ENCODE measurements at regions not wholly inside any gene's neighbourhood (a gene's known extent, or its start where the extent isn't known, plus 50 kb on each side); places are given as distances from the start of the nearest gene placed in this dataset.
"Not testable (repeated sequence)": the region's sequence is repeated elsewhere in the genome, so short reads cannot be mapped to it uniquely, and the experiment has no call there.

DNA sequence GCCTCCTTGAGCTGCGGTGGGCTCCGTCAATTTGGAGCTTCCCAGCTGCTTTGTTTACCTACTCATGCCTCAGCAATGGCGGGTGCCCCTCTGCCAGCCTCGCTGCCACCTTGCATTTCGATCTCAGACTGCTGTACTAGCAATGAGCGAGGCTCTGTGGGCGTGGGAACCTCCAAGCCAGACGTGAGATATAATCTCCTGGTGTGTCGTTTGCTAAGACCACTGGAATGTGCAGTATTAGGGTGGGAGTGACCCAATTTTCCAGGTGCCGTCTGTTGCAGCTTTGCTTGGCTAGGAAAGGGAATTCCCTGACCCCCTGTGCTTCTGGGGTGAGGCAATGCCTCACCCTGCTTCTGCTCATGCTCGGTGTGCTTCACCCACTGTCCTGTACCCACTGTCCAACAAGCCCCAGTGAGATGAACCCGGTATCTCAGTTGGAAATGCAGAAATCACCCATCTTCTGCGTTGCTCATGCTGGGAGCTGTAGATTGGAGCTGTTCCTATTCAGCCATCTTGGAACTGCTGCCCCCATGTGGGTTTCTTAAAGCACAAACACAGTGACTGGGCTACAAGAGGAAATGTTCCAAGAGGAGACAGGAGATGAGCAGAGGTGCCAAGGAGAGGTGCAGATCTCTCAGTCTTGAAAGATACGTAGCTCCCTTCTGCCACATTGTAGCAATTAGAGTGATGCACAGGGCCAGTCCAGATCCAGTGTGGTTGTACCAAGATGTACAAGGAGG is 193.0 kb upstream of the IGFBP7 start:
- DNase-seq, result no peak

GRCh38 chr4:57300300-57300699 is 190.1 kb upstream of the IGFBP7 start:
- DNase-seq, result not testable (repeated sequence)

DNA sequence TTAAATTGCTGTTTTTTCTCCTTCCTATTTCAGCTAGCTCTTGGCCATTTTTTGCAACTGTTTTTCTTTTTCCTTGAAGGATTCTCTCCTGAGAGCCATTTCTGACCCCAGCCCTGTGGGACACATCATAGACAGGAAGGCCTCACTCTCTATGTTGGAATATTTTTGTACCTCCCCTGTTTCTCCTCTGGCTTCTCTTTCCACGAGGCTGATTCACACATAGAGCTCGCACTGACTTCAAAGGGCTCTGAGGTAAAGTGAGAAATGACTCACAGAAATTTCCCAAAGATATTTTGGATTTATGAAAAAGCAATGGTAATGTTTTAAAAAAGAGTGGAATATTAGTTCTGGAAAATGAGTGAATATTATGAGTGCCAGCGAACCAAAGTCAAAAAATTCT is 181.7 kb upstream of the IGFBP7 start:
- DNase-seq, result no peak

DNA sequence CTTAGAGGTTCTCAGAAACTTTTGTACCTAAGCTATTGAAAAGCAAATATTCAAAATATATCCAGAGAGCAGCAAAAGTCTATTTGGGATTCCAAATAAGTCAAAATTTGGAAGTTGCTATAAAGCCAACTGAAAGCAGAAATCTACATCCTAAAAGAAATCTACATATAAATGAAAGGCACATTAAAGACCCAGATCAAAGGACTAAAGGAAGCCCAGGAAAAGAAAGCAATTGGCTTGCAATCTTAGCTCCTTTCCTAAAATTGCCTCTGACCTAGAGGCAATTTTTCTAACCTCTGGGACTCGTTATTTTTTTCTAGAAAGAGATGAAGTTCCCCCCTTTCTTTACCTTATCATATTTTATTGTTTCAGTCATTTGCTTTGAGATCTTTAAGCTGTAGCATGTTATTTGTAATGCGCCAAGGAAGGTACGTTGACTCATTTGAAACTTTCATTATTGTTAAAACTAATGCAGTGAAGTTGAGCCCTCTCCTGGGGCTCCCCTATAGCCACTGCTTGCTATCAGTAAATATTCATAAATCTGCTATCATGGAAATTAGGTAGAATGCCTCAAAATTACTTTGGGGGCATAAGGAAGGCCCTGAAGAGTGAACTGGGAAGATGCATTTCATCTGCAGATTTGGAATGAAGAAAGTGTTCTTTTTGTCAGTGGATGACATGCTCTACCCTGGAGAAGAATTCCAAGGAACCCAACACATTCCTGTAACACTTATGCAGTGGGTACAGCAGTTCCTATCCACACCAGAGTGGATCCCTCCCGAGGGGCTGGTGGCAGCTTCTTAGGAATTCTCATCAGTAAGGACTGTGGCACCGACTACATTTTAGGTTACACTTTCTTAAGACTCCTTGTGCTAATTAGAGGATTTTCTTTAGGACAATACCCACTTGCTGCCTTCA is 177.8 kb upstream of the IGFBP7 start:
- no peak for DNase-seq

DNA sequence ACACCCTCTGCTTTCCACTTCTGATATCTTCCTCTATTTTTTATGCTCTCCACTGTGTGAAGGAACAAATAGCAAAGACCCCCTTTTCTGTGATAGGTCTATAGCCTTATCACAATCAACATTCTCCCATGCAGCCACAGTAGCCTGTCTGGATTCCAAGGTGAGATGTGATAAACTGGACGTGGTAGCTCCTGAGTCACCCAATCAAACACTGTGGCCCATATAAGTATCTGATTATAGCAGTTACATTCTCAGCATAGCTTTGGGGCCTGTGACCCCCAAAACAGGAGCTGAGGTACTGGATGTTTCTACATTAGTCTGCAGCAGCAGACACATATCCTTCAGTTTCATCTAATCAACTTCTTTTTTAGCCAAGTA is 172.7 kb upstream of the IGFBP7 start:
- DNase-seq, result no peak

- DNase-seq, result no peak
Measured at GRCh38 chr4:57280481-57280880, 170.3 kb upstream of the IGFBP7 start.

DNA sequence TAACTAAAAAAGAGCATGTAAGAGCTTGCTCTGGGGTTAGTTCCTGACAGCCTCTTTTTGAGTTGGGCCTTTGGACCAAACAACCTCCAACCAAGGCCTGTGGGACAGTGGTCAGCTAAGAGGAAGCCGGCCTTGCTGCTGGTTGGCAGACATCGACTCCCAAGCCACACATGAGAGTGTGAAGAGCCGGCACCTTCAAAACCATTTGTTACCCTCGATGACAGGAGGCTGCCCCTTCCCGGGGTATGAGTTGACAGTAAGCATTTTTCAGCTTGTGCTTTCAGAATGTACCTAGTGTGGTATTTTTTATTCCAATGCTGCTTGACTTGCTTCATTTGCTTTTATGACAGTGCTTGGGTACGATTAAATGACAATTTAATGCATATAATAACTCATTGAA is 168.6 kb upstream of the IGFBP7 start:
- DNase-seq, result no peak

DNA sequence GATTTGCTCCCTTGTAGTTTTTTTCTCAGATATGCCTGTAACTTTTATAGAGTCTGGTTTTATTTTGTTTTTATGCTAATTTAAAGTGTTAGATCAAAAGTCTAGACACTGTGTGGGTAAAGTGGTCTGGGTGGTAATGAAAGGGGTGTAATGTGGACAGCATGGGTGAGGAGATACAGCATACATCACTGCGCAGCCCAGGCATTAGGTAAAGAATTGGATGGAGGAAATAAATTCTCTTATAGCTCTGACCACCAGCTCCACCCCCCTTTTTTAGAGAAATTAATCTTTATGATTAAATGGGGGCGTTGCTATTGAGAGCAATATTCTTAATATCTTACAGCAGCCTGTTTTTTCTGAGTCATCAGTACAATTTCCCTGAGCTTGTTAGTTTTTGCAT is 163.9 kb upstream of the IGFBP7 start:
- DNase-seq, result no peak

DNA sequence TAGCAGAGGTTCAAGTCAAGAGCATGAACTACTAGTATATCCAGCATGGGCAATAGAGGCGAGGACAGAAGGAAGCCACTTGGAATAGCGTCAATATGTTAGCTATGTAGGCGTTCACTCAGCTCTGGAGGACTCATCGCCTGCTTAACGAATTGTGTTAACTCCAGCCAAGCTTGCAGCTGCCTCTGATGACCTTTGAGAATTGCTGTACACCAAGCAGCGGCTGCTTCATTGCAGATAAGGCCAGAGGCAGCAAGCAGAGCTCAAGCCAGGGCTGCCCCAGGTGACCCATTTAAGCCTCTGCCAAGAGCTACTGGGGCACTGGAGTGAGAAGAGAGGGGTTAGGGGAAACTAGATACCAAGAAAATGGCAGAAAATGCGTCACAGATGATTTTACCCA is 160.2 kb upstream of the IGFBP7 start:
- no peak for DNase-seq

- DNase-seq, result no peak
Measured at GRCh38 chr4:57265831-57266582, 155.8 kb upstream of the IGFBP7 start.

- DNase-seq, result no peak
Measured at GRCh38 chr4:57254754-57255153, 144.6 kb upstream of the IGFBP7 start.

GRCh38 chr4:57249083-57249482 is 138.9 kb upstream of the IGFBP7 start:
- DNase-seq, result no peak

GRCh38 chr4:57243076-57243475 is 132.9 kb upstream of the IGFBP7 start:
- DNase-seq, result no peak

DNA sequence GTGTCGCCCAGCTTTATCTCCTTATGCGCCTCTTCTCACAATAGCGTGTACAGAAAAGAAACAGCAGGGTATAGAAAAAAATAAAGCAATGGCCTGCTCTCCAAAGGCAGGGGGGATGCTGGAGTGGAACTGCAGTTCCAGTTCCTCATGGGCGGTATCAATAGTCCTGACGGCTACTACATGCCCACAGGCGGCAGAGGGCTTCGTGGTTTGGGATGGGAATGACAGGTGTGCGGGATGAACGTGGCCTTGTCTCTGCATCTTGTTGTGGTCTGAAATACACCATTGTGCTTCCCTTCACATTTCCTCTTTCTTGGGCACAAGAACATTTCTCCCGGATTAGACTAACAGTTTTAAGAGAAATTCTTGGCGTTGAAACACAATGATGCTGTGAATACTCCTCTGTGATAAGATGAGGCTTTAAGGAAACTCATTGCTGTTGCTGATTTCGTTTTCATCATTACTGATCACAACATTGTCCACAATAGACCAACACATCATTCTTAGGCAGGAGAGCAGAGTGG is 124.1 kb upstream of the IGFBP7 start:
- DNase-seq, result no peak

DNA sequence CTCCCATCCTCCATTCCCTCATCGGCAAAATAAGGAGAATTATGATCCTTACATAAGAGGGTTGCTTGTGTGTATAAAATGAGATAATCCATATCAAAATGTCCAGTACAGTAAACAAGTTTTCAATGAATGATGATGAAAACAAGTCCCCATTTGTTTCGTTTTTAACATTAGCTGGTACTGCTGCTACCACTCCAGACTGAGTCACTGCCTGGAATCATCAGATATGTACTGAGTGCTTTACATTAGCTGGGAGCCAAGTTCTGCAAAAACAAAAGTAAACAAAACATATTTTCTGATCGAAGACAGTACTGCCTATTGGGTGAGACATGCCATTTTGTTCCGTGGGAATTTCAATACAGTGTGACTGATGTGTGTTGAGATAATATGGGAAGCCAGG is 123.2 kb upstream of the IGFBP7 start:
- no peak for DNase-seq

- no peak for DNase-seq
Measured at GRCh38 chr4:57231781-57232180, 121.6 kb upstream of the IGFBP7 start.

- DNase-seq, result no peak
Measured at GRCh38 chr4:57220734-57221133, 110.5 kb upstream of the IGFBP7 start.

GRCh38 chr4:57220172-57220571 is 110.0 kb upstream of the IGFBP7 start:
- no peak for DNase-seq

GRCh38 chr4:57219431-57219830 is 109.2 kb upstream of the IGFBP7 start:
- DNase-seq, result no peak

DNA sequence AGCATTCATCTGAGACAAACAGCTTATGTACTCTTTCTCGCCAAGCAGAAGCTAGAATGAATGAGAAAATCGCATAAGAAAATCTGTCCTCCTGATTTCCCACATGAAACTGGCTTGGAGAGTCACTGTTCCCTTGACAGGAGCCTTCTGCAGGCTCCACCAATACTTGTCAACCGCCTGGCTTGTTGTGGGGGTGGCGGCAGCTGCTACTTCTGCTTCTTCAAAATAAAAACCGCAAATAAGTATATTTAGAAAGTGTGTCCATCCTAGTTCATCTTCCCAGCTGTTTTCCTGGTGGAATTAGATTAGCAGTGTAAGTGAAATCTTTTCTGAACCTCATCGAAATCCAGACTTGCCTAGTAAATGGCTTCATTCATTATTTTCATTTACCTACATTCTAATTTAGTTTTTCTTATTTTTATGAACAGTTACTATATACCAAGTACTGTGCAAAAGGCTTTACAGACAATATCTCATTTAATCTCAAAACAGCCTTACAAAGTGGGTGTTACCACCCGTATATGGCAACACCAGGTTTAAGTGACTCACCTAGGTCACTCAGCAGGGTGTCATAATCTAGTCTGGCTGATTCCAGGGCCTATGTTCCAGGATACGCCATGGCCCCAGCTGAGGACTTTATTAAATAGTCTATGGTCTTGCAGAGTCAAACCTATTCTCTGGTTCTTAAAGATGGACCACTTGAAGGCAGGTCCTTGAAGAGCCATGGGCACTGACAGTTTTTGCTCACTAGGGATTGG is 104.6 kb upstream of the IGFBP7 start:
- DNase-seq, result no peak

DNA sequence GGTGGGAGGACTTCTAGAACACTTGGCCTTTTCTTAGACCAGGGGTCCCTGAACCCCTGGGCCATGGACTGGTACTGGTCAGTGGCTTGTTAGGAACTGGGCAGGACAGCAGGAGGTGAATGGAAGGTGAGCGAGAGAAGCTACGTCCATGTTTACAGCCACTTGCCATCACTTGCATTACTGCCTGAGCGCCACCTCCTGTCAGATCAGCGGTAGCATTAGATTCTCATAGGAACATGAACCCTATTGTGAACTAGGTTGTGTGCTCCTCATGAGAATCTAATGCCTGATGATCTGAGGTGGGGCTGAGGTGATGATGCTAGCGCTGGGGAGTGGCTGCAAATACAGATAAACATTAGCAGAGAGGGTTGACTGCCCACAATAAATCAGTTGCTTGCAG is 100.9 kb upstream of the IGFBP7 start:
- no peak for DNase-seq

DNA sequence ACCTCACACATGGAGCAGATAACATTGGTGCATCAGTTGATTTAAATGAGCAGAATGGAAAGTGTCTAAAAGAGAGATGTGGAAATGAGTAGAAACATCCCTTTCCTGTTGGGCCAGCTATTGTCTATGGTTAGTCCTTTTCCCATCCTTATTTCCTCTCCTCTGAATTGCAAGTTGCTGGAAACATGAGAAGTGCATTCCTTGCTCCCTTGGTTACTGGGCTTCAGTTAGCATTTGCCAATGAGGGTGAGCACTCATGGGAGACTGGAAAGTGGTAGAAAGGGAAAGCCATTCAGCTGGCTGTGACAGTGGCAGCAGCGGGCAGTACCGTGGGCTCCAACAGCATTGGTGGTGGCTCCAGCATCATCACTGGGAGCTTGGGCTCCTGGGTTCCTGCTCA is 96.0 kb upstream of the IGFBP7 start:
- DNase-seq, result no peak

DNA sequence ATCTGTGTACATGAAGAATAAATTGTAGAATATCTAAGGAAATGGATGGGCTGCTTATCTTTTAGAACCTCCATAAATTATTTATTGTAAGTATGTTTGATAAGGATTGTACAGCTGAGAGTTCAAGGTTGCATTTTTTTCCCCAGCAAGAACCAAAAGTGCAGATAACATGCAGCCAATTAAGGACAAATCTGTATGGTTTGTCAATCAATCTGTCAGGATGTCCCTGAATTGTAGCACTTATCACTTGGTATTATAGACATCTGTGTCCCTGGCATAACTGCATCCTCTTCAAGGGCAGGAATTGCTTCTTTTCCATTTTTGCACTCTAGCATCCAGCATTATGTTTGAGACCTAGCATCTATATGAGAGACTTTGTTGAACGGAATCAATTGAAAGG is 95.4 kb upstream of the IGFBP7 start:
- DNase-seq, result no peak

Measured in activated effector memory CD4-positive, alpha-beta T cell treated with Interleukin-2 at 50 U/mL for 16 hours (primary cell).